ENCODE measurements at regions not wholly inside any gene's neighbourhood (a gene's known extent, or its start where the extent isn't known, plus 50 kb on each side); places are given as distances from the start of the nearest gene placed in this dataset.

- ChIA-PET POLR2A (no interaction called here), CTCF (interaction anchor here (0.9 to 2.1 kb wide), 12 partner anchors 9 to 715 kb away, joined by 3 to 7 read pairs (median 4); no protein-coding TSS in a partner anchor)
- Histone ChIP-seq H3K4me3 (ENCODE audit: low read depth, low read length) (no peak overlapping the region), H3K27me3 (ENCODE audit: control insufficient read depth, insufficient read depth, low read length) (no peaks in the 10 kb centered on the region), H3K36me3 (ENCODE audit: control insufficient read depth, insufficient read depth, low read length) (no peaks in the 10 kb centered on the region)
- no peak for DNase-seq (ENCODE audit: low read depth)
- TF ChIP-seq CTCF (IDR thresholded peaks at IDR 0.05; ENCODE audit: insufficient read depth, low read depth, low read length), result peak; percentile 69
Observed at GRCh38 chr18:55861266-55861665, 273.3 kb upstream of the TCF4 start.

GRCh38 chr18:55858661-55859515 lies 270.9 kb upstream of the TCF4 start:
- H3K36me3 ChIP-seq (ENCODE audit: control insufficient read depth, insufficient read depth, low read length), result no peaks in the 10 kb centered on the region
- DNase-seq (ENCODE audit: low read depth), result no peak
- TF ChIP-seq CTCF (IDR thresholded peaks at IDR 0.05; ENCODE audit: insufficient read depth, low read depth, low read length), result no peak
- CTCF ChIA-PET, result interaction anchor here (0.5 to 2.0 kb wide), 3 partner anchors 76 to 624 kb away, joined by 3 to 7 read pairs (median 3); no protein-coding TSS in a partner anchor
- POLR2A ChIA-PET, result no interaction called here
- H3K27me3 ChIP-seq (ENCODE audit: control insufficient read depth, insufficient read depth, low read length), result no peaks in the 10 kb centered on the region
- peak overlapping the region; percentile 21 for H3K4me3 ChIP-seq (ENCODE audit: low read depth, low read length)

DNA sequence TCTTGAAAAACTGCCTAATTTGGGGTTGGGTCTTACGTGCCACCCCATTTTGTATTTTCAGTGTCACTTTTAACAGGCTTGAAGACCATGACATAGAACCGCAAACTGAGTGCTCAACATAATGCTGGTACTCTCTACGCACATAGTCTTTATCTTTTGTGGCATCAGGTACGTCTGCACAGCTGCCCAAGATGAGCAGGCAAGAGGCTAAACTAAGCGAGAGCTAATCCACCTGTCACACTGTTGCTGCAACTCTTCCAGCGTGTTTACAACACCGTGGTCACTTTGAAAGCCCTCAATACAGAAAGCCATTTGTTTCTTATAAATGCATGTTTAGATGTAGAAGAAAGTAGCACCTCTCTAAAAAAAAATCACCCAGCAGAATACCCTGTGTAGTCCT lies 270.0 kb upstream of the TCF4 start:
- ChIA-PET POLR2A (no interaction called here), CTCF (interaction anchor here (2.0 kb wide), 1 partner anchor 76 kb away, joined by 7 read pairs; no protein-coding TSS in a partner anchor)
- Histone ChIP-seq H3K27me3 (ENCODE audit: control insufficient read depth, insufficient read depth, low read length) (no peaks in the 10 kb centered on the region), H3K4me3 (ENCODE audit: low read depth, low read length) (no peak overlapping the region), H3K36me3 (ENCODE audit: control insufficient read depth, insufficient read depth, low read length) (no peaks in the 10 kb centered on the region)
- no peak for DNase-seq (ENCODE audit: low read depth)
- no peak for TF ChIP-seq CTCF (IDR thresholded peaks at IDR 0.05; ENCODE audit: insufficient read depth, low read depth, low read length)

DNA sequence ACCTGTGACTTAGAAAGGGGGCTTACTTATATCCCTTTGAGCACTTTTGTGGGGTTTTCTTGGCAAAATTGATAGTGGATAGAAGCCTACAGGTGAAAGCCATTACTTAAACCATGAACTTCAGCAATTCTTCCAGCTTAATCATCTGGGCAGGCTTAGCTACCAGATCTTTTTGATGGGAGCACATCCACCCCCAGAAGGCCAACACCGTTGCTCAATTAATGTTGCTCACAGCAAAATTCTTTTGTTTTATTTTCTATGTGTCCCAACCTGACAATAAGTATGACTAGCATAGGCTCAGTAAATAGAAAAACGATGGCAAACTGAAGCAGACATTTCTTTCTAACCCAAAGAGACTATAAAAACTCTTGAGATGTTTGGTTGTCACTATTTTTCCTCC lies 269.4 kb upstream of the TCF4 start:
- Histone ChIP-seq H3K36me3 (ENCODE audit: control insufficient read depth, insufficient read depth, low read length) (no peaks in the 10 kb centered on the region), H3K27me3 (ENCODE audit: control insufficient read depth, insufficient read depth, low read length) (no peaks in the 10 kb centered on the region), H3K4me3 (ENCODE audit: low read depth, low read length) (no peak overlapping the region)
- no peak for TF ChIP-seq CTCF (IDR thresholded peaks at IDR 0.05; ENCODE audit: insufficient read depth, low read depth, low read length)
- DNase-seq (ENCODE audit: low read depth), result no peak
- ChIA-PET POLR2A (no interaction called here), CTCF (interaction anchor here (1.4 to 2.0 kb wide), 2 partner anchors 75 to 718 kb away, joined by 3 to 7 read pairs; no protein-coding TSS in a partner anchor)

DNA sequence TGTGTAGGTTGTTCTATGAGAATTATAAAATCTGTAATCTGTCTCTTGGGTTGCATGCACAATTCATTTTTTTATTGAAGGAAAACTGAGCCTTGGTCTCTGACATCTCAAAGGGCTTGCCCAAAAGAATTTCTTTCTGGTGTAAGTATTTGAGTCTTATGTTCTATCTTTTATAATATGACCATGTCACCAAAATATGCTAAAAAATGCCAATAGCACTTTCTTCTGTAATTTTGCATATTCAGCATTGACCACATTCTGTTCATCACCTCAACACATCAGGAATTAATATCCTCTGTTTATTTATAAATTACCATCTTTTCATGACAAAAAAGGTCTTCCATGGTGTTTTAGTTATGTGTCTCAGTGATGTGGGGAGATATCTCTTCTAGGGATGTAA lies 268.7 kb upstream of the TCF4 start:
- Histone ChIP-seq H3K36me3 (ENCODE audit: control insufficient read depth, insufficient read depth, low read length) (no peaks in the 10 kb centered on the region), H3K4me3 (ENCODE audit: low read depth, low read length) (no peak overlapping the region), H3K27me3 (ENCODE audit: control insufficient read depth, insufficient read depth, low read length) (no peaks in the 10 kb centered on the region)
- ChIA-PET POLR2A (no interaction called here), CTCF (interaction anchor here (0.8 to 1.4 kb wide), 3 partner anchors 12 to 719 kb away, joined by 3 to 4 read pairs (median 3); no protein-coding TSS in a partner anchor)
- TF ChIP-seq CTCF (IDR thresholded peaks at IDR 0.05; ENCODE audit: insufficient read depth, low read depth, low read length), result no peak
- DNase-seq (ENCODE audit: low read depth), result no peak
